ENCODE measurements at regions not wholly inside any gene's neighbourhood (a gene's known extent, or its start where the extent isn't known, plus 50 kb on each side); places are given as distances from the start of the nearest gene placed in this dataset.

GRCh38 chr2:64748147-64748546, 94.4 kb upstream of the SERTAD2 start:
- H3K4me3 ChIP-seq (ENCODE audit: low read depth in 2 of 2, low read length in 1 of 2) = peak overlapping the region in 1 of 2 experiments; percentile 90; a peak in 1 of 4 replicates
- peaks cover 21% of the 10 kb centered on the region for H3F3A ChIP-seq (replicated peaks; ENCODE audit: insufficient read depth)
- ChIA-PET CTCF (interaction anchor here (1.2 kb wide), 3 partner anchors 25 to 102 kb away, joined by 3 to 4 read pairs (median 3); partner anchors contain the start of gene SERTAD2), POLR2A (interaction anchor here (1.1 kb wide), 1 partner anchor 94 kb away, joined by 3 read pairs; the partner anchor contains the start of gene SERTAD2)
- H3K9me3 ChIP-seq = no peaks in the 10 kb centered on the region
- no peaks in the 10 kb centered on the region for H3K36me3 ChIP-seq (replicated peaks in 1 of 2; ENCODE audit: control insufficient read depth in 1 of 2, insufficient read depth in 2 of 2, low read length in 1 of 2)
- peak overlapping the region; percentile 91; the same call in 1 of the 2 replicates for H3K4me2 ChIP-seq
- TF ChIP-seq, protein P1, sequence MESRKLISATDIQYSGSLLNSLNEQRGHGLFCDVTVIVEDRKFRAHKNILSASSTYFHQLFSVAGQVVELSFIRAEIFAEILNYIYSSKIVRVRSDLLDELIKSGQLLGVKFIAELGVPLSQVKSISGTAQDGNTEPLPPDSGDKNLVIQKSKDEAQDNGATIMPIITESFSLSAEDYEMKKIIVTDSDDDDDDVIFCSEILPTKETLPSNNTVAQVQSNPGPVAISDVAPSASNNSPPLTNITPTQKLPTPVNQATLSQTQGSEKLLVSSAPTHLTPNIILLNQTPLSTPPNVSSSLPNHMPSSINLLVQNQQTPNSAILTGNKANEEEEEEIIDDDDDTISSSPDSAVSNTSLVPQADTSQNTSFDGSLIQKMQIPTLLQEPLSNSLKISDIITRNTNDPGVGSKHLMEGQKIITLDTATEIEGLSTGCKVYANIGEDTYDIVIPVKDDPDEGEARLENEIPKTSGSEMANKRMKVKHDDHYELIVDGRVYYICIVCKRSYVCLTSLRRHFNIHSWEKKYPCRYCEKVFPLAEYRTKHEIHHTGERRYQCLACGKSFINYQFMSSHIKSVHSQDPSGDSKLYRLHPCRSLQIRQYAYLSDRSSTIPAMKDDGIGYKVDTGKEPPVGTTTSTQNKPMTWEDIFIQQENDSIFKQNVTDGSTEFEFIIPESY (IDR thresholded peaks at IDR 0.05; ENCODE audit: borderline replicate concordance, low read depth) = no peak
- TF ChIP-seq TAF1 (IDR thresholded peaks at IDR 0.05; ENCODE audit: borderline replicate concordance, low read depth, low read length) = no peak
- no peak for TF ChIP-seq JUND (IDR thresholded peaks at IDR 0.05)
- TF ChIP-seq MXI1 (IDR thresholded peaks at IDR 0.05; ENCODE audit: low read depth, low read length) = no peak
- TF ChIP-seq GABPA (IDR thresholded peaks at IDR 0.05; ENCODE audit: low read depth) = no peak
- TF ChIP-seq POLR2AphosphoS5 (IDR thresholded peaks at IDR 0.05; ENCODE audit: low read depth, low read length) = no peak
- TF ChIP-seq EP300 (IDR thresholded peaks at IDR 0.05; ENCODE audit: borderline replicate concordance in 1 of 2, low read depth in 1 of 2, low read length in 1 of 2) = no peak
- TF ChIP-seq IRF3 (IDR thresholded peaks at IDR 0.05; ENCODE audit: low read depth, low read length) = no peak
- TF ChIP-seq TCF12 (IDR thresholded peaks at IDR 0.05) = no peak
- no peak for TF ChIP-seq RFX5 (IDR thresholded peaks at IDR 0.05; ENCODE audit: low read length)
- TF ChIP-seq NRF1 (IDR thresholded peaks at IDR 0.05; ENCODE audit: low read depth, low read length) = no peak
- no peak for TF ChIP-seq ELF1 (IDR thresholded peaks at IDR 0.05)
- no peak for TF ChIP-seq SIN3A (IDR thresholded peaks at IDR 0.05; ENCODE audit: borderline replicate concordance, low read depth, low read length)
- no peak overlapping the region for H3K9ac ChIP-seq
- H3K27me3 ChIP-seq (ENCODE audit: insufficient read depth) = no peaks in the 10 kb centered on the region
- H3K79me2 ChIP-seq (ENCODE audit: insufficient read depth) = peaks cover 28% of the 10 kb centered on the region; the same call in 1 of the 2 replicates
- H3K27ac ChIP-seq (ENCODE audit: low read depth in 2 of 2, low read length in 1 of 2) = peak overlapping the region in 1 of 2 experiments; percentile 94; a peak in 3 of 4 replicates
- no peak overlapping the region for H2AFZ ChIP-seq (ENCODE audit: low read depth)
- WGBS (ENCODE audit: low lambda C conversion rate) = 95% methylated on average over 3 of the region's 3 CpGs
- no peaks in the 10 kb centered on the region for H3K9me2 ChIP-seq
- H3K4me1 ChIP-seq (ENCODE audit: control insufficient read depth in 1 of 2, insufficient read depth in 2 of 2, low read depth in 1 of 2, low read length in 1 of 2) = peaks cover 4 to 6% of the 10 kb centered on the region in 2 experiments; a peak in 3 of 4 replicates
- no peaks in the 10 kb centered on the region for H4K20me1 ChIP-seq (ENCODE audit: insufficient read depth)
- no peak for DNase-seq

DNA sequence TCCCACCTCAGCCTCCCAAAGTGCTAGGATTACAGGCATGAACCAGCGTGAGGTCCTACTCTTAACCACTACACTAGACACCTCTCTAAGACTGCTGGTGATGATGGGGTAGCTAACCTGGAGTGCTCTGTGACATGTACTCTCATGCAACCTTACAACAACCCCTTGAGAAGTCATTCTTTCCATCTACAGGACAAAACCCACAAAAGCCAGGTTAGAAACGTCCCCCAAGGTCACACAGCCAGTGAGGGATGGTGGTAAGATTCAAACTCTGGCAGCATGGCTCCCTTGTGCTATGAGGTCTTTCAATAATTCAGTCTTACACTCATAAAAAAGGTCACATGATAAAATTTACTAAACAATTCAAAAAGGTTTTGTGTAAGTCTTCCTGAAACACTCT, 94.8 kb upstream of the SERTAD2 start:
- H3K36me3 ChIP-seq (replicated peaks in 1 of 2; ENCODE audit: control insufficient read depth in 1 of 2, insufficient read depth in 2 of 2, low read length in 1 of 2) = no peaks in the 10 kb centered on the region
- no peak for DNase-seq
- H3K4me2 ChIP-seq = peak overlapping the region; percentile 91
- peak overlapping the region; percentile 94 to 98 for H3K27ac ChIP-seq (ENCODE audit: low read depth in 2 of 2, low read length in 1 of 2)
- H2AFZ ChIP-seq (ENCODE audit: low read depth) = peak overlapping the region; percentile 53
- WGBS (ENCODE audit: low lambda C conversion rate) = 67% methylated on average over 2 of the region's 2 CpGs
- no peaks in the 10 kb centered on the region for H3K9me3 ChIP-seq
- peaks cover 28% of the 10 kb centered on the region; the same call in 1 of the 2 replicates for H3K79me2 ChIP-seq (ENCODE audit: insufficient read depth)
- no peaks in the 10 kb centered on the region for H3K9me2 ChIP-seq
- H3K27me3 ChIP-seq (ENCODE audit: insufficient read depth) = no peaks in the 10 kb centered on the region
- POLR2A ChIA-PET = interaction anchor here (1.1 kb wide), 1 partner anchor 95 kb away, joined by 3 read pairs; the partner anchor contains the start of gene SERTAD2
- CTCF ChIA-PET = interaction anchor here (1.0 to 1.7 kb wide), 4 partner anchors 7 to 95 kb away, joined by 3 to 4 read pairs (median 4); partner anchors contain the start of gene SERTAD2
- peak overlapping the region in 1 of 2 experiments; percentile 90; a peak in 2 of 4 replicates for H3K4me3 ChIP-seq (ENCODE audit: low read depth in 2 of 2, low read length in 1 of 2)
- TF ChIP-seq GABPA (IDR thresholded peaks at IDR 0.05; ENCODE audit: low read depth) = no peak
- no peak for TF ChIP-seq CHD2 (IDR thresholded peaks at IDR 0.05; ENCODE audit: low read length, partially characterized antibody)
- no peak for TF ChIP-seq MXI1 (IDR thresholded peaks at IDR 0.05; ENCODE audit: low read depth, low read length)
- TF ChIP-seq TAF1 (IDR thresholded peaks at IDR 0.05; ENCODE audit: borderline replicate concordance, low read depth, low read length) = no peak
- TF ChIP-seq, protein P1 (IDR thresholded peaks at IDR 0.05; ENCODE audit: borderline replicate concordance, low read depth) = no peak
- TF ChIP-seq SIN3A (IDR thresholded peaks at IDR 0.05; ENCODE audit: borderline replicate concordance, low read depth, low read length) = no peak
- no peak for TF ChIP-seq ELF1 (IDR thresholded peaks at IDR 0.05)
- no peak for TF ChIP-seq RAD21 (IDR thresholded peaks at IDR 0.05; ENCODE audit: low read length)
- no peaks in the 10 kb centered on the region for H4K20me1 ChIP-seq (ENCODE audit: insufficient read depth)
- H3F3A ChIP-seq (replicated peaks; ENCODE audit: insufficient read depth) = peaks cover 21% of the 10 kb centered on the region
- peak overlapping the region; percentile 84; the same call in 1 of the 2 replicates for H3K9ac ChIP-seq
- H3K4me1 ChIP-seq (ENCODE audit: control insufficient read depth in 1 of 2, insufficient read depth in 2 of 2, low read depth in 1 of 2, low read length in 1 of 2) = peaks cover 4 to 6% of the 10 kb centered on the region in 2 experiments; a peak in 3 of 4 replicates
